H1 (cell line): ENCODE measurements at regions not wholly inside any gene's neighbourhood (a gene's known extent, or its start where the extent isn't known, plus 50 kb on each side); places are given as distances from the start of the nearest gene placed in this dataset.

ENCODE experiments used
- BRCA1 ChIP-seq: IDR thresholded peaks from 2 replicates; pipeline ENCODE4 v1.6.1; 2012; ENCODE audit warnings: low read depth, low read length, improper control_type of control experiment
- GTF2F1 ChIP-seq: IDR thresholded peaks from 2 replicates; pipeline ENCODE4 v1.6.1; 2012; ENCODE audit warnings: low read depth, low read length, improper control_type of control experiment, borderline replicate concordance
- POLR2AphosphoS5 ChIP-seq: IDR thresholded peaks from 2 replicates; pipeline ENCODE4 v1.6.1; 2011; ENCODE audit warnings: low read depth, low read length
- RAD21 ChIP-seq, 2 experiments: IDR thresholded peaks in 1 of 2; conservative IDR thresholded peaks in 1 of 2; 2 replicates each; pipeline ENCODE4 v1.6.1; 2011; ENCODE audit warnings: low read depth in 2 of 2, low read length in 2 of 2, improper control_type of control experiment in 1 of 2, inconsistent platforms in 1 of 2, mild to moderate bottlenecking in 1 of 2, moderate library complexity in 1 of 2
- SUZ12 ChIP-seq: fragments of 200-600 bp; sonication (generic); IDR thresholded peaks from 2 replicates; pipeline ENCODE4 v1.6.1; 2012; ENCODE audit warnings: mild to moderate bottlenecking, inconsistent platforms, low read length, moderate library complexity, mixed read lengths
- TBP ChIP-seq: IDR thresholded peaks from 2 replicates; pipeline ENCODE4 v1.6.1; 2011; ENCODE audit warnings: low read depth, low read length, improper control_type of control experiment
- TF ChIP-seq, protein P1 (sequence below), 3 experiments: IDR thresholded peaks; 1 replicate in 2 of 3; 2 replicates in 1 of 3; pipeline versions ENCODE4 v1.5.1 to v1.6.1; 2011; ENCODE audit warnings: low read length in 3 of 3, mild to moderate bottlenecking in 3 of 3, inconsistent platforms in 2 of 3, low read depth in 1 of 3, moderate library complexity in 1 of 3; ENCODE audit not compliant: insufficient read depth in 1 of 3; ENCODE audit errors: control extremely low read depth in 1 of 3

DNA sequence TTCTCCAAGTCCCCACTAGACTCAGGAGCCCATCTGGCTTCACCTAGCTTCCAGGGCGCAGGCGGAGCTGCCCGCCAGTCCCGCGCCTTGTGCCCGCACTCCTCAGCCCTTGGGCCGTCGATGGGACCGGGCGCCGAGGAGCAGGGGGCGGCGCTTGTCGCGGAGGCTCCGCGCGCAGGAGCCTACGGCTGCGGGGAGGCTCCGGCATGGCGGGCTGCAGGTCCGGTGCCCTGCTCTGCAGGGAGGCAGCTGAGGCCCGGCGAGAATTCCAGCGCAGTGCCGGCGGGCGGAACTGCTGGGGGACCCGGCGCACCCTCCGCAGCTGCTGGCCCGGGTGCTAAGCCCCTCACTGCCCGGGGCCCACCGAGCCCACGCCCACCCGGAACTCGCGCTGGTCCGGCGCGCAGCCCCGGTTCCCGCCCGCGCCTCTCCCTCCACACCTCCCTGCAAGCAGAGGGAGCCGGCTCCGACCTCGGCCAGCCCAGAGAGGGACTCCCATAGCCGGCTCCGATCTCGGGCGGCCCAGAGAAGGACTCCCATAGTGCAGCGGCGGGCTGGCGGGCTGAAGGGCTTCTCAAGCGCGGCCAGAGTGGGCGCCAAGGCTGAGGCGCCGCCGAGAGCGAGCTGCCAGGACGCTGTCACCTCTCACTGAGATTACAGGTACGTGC is 78.1 kb upstream of the PJA2 start (continued):
- TF ChIP-seq BRCA1 (no peak), TBP (no peak), POLR2AphosphoS5 (no peak), GTF2F1 (no peak), SUZ12 (no peak), RAD21 (IDR thresholded peaks at IDR 0.05 in 1 of 2, conservative IDR thresholded peaks at IDR 0.05 in 1 of 2; ENCODE audit: low read depth in 2 of 2, low read length in 2 of 2) (no peak)
- TF ChIP-seq, protein P1, sequence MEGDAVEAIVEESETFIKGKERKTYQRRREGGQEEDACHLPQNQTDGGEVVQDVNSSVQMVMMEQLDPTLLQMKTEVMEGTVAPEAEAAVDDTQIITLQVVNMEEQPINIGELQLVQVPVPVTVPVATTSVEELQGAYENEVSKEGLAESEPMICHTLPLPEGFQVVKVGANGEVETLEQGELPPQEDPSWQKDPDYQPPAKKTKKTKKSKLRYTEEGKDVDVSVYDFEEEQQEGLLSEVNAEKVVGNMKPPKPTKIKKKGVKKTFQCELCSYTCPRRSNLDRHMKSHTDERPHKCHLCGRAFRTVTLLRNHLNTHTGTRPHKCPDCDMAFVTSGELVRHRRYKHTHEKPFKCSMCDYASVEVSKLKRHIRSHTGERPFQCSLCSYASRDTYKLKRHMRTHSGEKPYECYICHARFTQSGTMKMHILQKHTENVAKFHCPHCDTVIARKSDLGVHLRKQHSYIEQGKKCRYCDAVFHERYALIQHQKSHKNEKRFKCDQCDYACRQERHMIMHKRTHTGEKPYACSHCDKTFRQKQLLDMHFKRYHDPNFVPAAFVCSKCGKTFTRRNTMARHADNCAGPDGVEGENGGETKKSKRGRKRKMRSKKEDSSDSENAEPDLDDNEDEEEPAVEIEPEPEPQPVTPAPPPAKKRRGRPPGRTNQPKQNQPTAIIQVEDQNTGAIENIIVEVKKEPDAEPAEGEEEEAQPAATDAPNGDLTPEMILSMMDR (IDR thresholded peaks at IDR 0.05; ENCODE audit: control extremely low read depth in 1 of 3, insufficient read depth in 1 of 3, low read depth in 1 of 3, low read length in 3 of 3), result no peak
- TF ChIP-seq, all 59 proteins: peak for 0
